Mesendoderm (in vitro differentiated cells): ENCODE measurements at regions not wholly inside any gene's neighbourhood (a gene's known extent, or its start where the extent isn't known, plus 50 kb on each side); places are given as distances from the start of the nearest gene placed in this dataset.

Experiments used
- DNase-seq: peaks from one replicate; pipeline ENCODE4 v3.0.0; 2013
- H2AK5ac ChIP-seq: 2 replicates; pipeline ENCODE4 v1.6.1; 2013; ENCODE audit warnings: low read length, inconsistent platforms
- H2BK120ac ChIP-seq: 2 replicates; pipeline ENCODE4 v1.6.1; 2013; ENCODE audit warnings: low read depth, mild to moderate bottlenecking, low read length, moderate library complexity, mixed read lengths
- H2BK15ac ChIP-seq: replicated peaks from 2 replicates; pipeline ENCODE4 v1.6.1; 2013; ENCODE audit warnings: low read depth, mild to moderate bottlenecking, moderate library complexity
- H2BK5ac ChIP-seq: 2 replicates; pipeline ENCODE4 v1.6.1; 2013; ENCODE audit warnings: low read length, inconsistent platforms
- H3K18ac ChIP-seq: 2 replicates; pipeline ENCODE4 v1.6.1; 2013; ENCODE audit warnings: mild to moderate bottlenecking, low read length, mixed read lengths
- H3K23ac ChIP-seq: one replicate; pipeline ENCODE4 v1.6.1; 2013; ENCODE audit warnings: low read length
- H3K27ac ChIP-seq: 2 replicates; pipeline ENCODE4 v1.5.1; 2013; ENCODE audit warnings: low read depth, mild to moderate bottlenecking, inconsistent platforms, low read length, moderate library complexity
- H3K27me3 ChIP-seq: 2 replicates; pipeline ENCODE4 v1.6.1; 2013; ENCODE audit warnings: low read length, control low read depth, mild to moderate bottlenecking, inconsistent platforms; ENCODE audit not compliant: insufficient read depth, poor library complexity
- H3K36me3 ChIP-seq: 2 replicates; pipeline ENCODE4 v1.6.1; 2013; ENCODE audit warnings: low read length, inconsistent platforms; ENCODE audit not compliant: control insufficient read depth, insufficient read depth
- H3K4ac ChIP-seq: one replicate; pipeline ENCODE4 v1.6.1; 2013; ENCODE audit warnings: low read depth, mild to moderate bottlenecking, low read length, moderate library complexity
- H3K4me1 ChIP-seq: 2 replicates; pipeline ENCODE4 v1.6.1; 2013; ENCODE audit warnings: low read depth, low read length, inconsistent platforms; ENCODE audit not compliant: control insufficient read depth
- H3K4me2 ChIP-seq: 2 replicates; pipeline ENCODE4 v1.6.1; 2013; ENCODE audit warnings: low read length
- H3K4me3 ChIP-seq: 2 replicates; pipeline ENCODE4 v1.5.1; 2013; ENCODE audit warnings: mild to moderate bottlenecking, low read length
- H3K56ac ChIP-seq: one replicate; pipeline ENCODE4 v1.6.1; 2013; ENCODE audit warnings: low read length
- H3K79me1 ChIP-seq: 2 replicates; pipeline ENCODE4 v1.6.1; 2013; ENCODE audit warnings: low read length, inconsistent platforms
- H3K79me2 ChIP-seq: 2 replicates; pipeline ENCODE4 v1.6.1; 2013; ENCODE audit warnings: mild to moderate bottlenecking, low read length; ENCODE audit not compliant: control insufficient read depth, insufficient read depth
- H3K9ac ChIP-seq: 2 replicates; pipeline ENCODE4 v1.6.1; 2013; ENCODE audit warnings: low read length, inconsistent platforms
- H4K5ac ChIP-seq: one replicate; pipeline ENCODE4 v1.6.1; 2013; ENCODE audit warnings: low read length
- H4K8ac ChIP-seq: one replicate; pipeline ENCODE4 v1.6.1; 2013; ENCODE audit warnings: low read depth, mild to moderate bottlenecking, control low read depth, low read length, moderate library complexity
- WGBS: extraction: QIAGEN DNeasy Blood & Tissue Kit; methylation state at CpG from one replicate; pipeline ENCODE4 v1.1.7; 2013; ENCODE audit warnings: low lambda C conversion rate, missing lambda C conversion rate; ENCODE audit not compliant: insufficient coverage; ENCODE audit errors: extremely low coverage; 5-methylcytosine and 5-hydroxymethylcytosine counted together

GRCh38 chr16:66169817-66170216 is 196.7 kb upstream of the CDH5 start:
- Histone ChIP-seq H4K5ac (no peak overlapping the region), H3K79me2 (no peaks in the 10 kb centered on the region), H2BK5ac (no peak overlapping the region), H4K8ac (no peak overlapping the region), H3K27me3 (no peaks in the 10 kb centered on the region), H3K4ac (no peak overlapping the region), H3K4me1 (no peaks in the 10 kb centered on the region), H2BK15ac (no peak overlapping the region), H3K27ac (no peak overlapping the region), H3K9ac (no peak overlapping the region), H3K4me3 (no peak overlapping the region), H3K4me2 (no peak overlapping the region), H2AK5ac (no peak overlapping the region), H3K79me1 (no peaks in the 10 kb centered on the region), H3K36me3 (no peaks in the 10 kb centered on the region), H2BK120ac (no peak overlapping the region), H3K23ac (no peak overlapping the region), H3K18ac (no peak overlapping the region), H3K56ac (no peak overlapping the region)
- peak; percentile 43 for DNase-seq
- no CpG with 5 or more reads among the region's 3 CpGs for WGBS

GRCh38 chr16:66168777-66169176 is 197.7 kb upstream of the CDH5 start:
- no peak overlapping the region for H3K4ac ChIP-seq
- no peak overlapping the region for H2AK5ac ChIP-seq
- H3K27me3 ChIP-seq, result no peaks in the 10 kb centered on the region
- H3K4me1 ChIP-seq, result no peaks in the 10 kb centered on the region
- no peak overlapping the region for H3K23ac ChIP-seq
- no peak overlapping the region for H3K27ac ChIP-seq
- H3K79me1 ChIP-seq, result no peaks in the 10 kb centered on the region
- no peak overlapping the region for H2BK15ac ChIP-seq
- no peak overlapping the region for H3K56ac ChIP-seq
- DNase-seq, result no peak
- no peak overlapping the region for H2BK120ac ChIP-seq
- no peak overlapping the region for H4K8ac ChIP-seq
- no peak overlapping the region for H3K4me3 ChIP-seq
- no peak overlapping the region for H3K9ac ChIP-seq
- H3K18ac ChIP-seq, result no peak overlapping the region
- H3K4me2 ChIP-seq, result no peak overlapping the region
- H3K36me3 ChIP-seq, result no peaks in the 10 kb centered on the region
- H3K79me2 ChIP-seq, result no peaks in the 10 kb centered on the region
- no peak overlapping the region for H2BK5ac ChIP-seq
- H4K5ac ChIP-seq, result no peak overlapping the region
- WGBS, result no CpG with 5 or more reads among the region's 5 CpGs

GRCh38 chr16:66167564-66168291 is 198.8 kb upstream of the CDH5 start:
- Histone ChIP-seq H3K79me1 (no peaks in the 10 kb centered on the region), H3K27me3 (no peaks in the 10 kb centered on the region), H3K79me2 (no peaks in the 10 kb centered on the region), H3K56ac (peak overlapping the region; percentile 47), H3K4me3 (no peak overlapping the region), H3K4me1 (no peaks in the 10 kb centered on the region), H2BK120ac (no peak overlapping the region), H3K36me3 (no peaks in the 10 kb centered on the region), H2BK5ac (no peak overlapping the region), H3K9ac (no peak overlapping the region), H4K5ac (no peak overlapping the region), H3K18ac (no peak overlapping the region), H3K4ac (no peak overlapping the region), H4K8ac (no peak overlapping the region), H3K27ac (no peak overlapping the region), H2BK15ac (no peak overlapping the region), H2AK5ac (no peak overlapping the region), H3K23ac (no peak overlapping the region), H3K4me2 (no peak overlapping the region)
- DNase-seq, result peak; percentile 77
- WGBS, result no CpG with 5 or more reads among the region's 12 CpGs

- Histone ChIP-seq H3K4ac (no peak overlapping the region), H2BK120ac (no peak overlapping the region), H2BK5ac (no peak overlapping the region), H3K27me3 (no peaks in the 10 kb centered on the region), H3K56ac (no peak overlapping the region), H3K4me3 (no peak overlapping the region), H3K4me2 (no peak overlapping the region), H3K4me1 (no peaks in the 10 kb centered on the region), H3K18ac (no peak overlapping the region), H3K36me3 (no peaks in the 10 kb centered on the region), H4K5ac (no peak overlapping the region), H3K79me2 (no peaks in the 10 kb centered on the region), H2AK5ac (no peak overlapping the region), H3K27ac (no peak overlapping the region), H3K79me1 (no peaks in the 10 kb centered on the region), H2BK15ac (no peak overlapping the region), H3K9ac (no peak overlapping the region), H4K8ac (no peak overlapping the region), H3K23ac (no peak overlapping the region)
- no peak for DNase-seq
- WGBS, result no CpG with 5 or more reads among the region's 11 CpGs
Observed at GRCh38 chr16:66166490-66166889, 200.0 kb upstream of the CDH5 start.

GRCh38 chr16:66165879-66166278 is 200.6 kb upstream of the CDH5 start:
- no peaks in the 10 kb centered on the region for H3K27me3 ChIP-seq
- H3K9ac ChIP-seq, result no peak overlapping the region
- H3K4me2 ChIP-seq, result no peak overlapping the region
- no peak overlapping the region for H3K4me3 ChIP-seq
- H2BK5ac ChIP-seq, result no peak overlapping the region
- no peak for DNase-seq
- no CpG with 5 or more reads among the region's 2 CpGs for WGBS
- H2BK120ac ChIP-seq, result no peak overlapping the region
- H2BK15ac ChIP-seq, result no peak overlapping the region
- H3K18ac ChIP-seq, result no peak overlapping the region
- no peak overlapping the region for H3K27ac ChIP-seq
- no peak overlapping the region for H3K23ac ChIP-seq
- H3K56ac ChIP-seq, result no peak overlapping the region
- no peaks in the 10 kb centered on the region for H3K79me2 ChIP-seq
- no peak overlapping the region for H3K4ac ChIP-seq
- no peak overlapping the region for H2AK5ac ChIP-seq
- no peak overlapping the region for H4K8ac ChIP-seq
- no peaks in the 10 kb centered on the region for H3K36me3 ChIP-seq
- no peaks in the 10 kb centered on the region for H3K4me1 ChIP-seq
- H3K79me1 ChIP-seq, result no peaks in the 10 kb centered on the region
- no peak overlapping the region for H4K5ac ChIP-seq
